ENCODE measurements at regions not wholly inside any gene's neighbourhood (a gene's known extent, or its start where the extent isn't known, plus 50 kb on each side); places are given as distances from the start of the nearest gene placed in this dataset.

GRCh38 chr15:38648121-38648843, 83.7 kb upstream of the RASGRP1 start:
- TF ChIP-seq POLR2AphosphoS5 (IDR thresholded peaks at IDR 0.05; ENCODE audit: low read depth, low read length) (no peak), POLR2A (IDR thresholded peaks at IDR 0.05; ENCODE audit: low read depth, low read length) (no peak)
